NCI-H2196 (cell line): ENCODE measurements at regions not wholly inside any gene's neighbourhood (a gene's known extent, or its start where the extent isn't known, plus 50 kb on each side); places are given as distances from the start of the nearest gene placed in this dataset.
"Not testable (repeated sequence)": the region's sequence is repeated elsewhere in the genome, so short reads cannot be mapped to it uniquely, and the experiment has no call there.

ENCODE experiments used
- DNase-seq: peaks from one replicate; lab custom pipeline; 2025; ENCODE audit not compliant: unreplicated experiment; lab: John Stamatoyannopoulos, UW

DNA sequence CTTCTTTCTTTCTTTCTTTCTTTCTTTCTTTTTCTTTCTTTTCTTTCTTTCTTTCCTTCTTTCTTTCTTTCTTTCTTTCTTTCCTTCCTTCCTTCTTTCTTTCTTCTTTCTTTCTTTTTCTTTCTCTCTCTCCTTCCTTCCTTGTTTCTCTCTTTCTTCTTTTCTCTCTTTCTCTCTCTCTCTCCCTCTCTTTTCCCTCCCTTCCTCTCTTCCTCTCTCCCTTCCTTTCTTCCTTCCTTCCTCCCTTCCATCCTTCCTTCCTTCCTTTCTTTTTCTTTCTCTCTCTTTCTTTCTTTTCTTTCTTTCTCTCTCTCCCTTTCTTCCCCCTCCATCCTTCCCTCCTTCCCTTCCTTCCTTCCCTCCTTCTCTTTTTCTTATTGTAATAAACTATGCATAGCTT, 105.5 kb downstream of the ZBTB18 start:
- not testable (repeated sequence) for DNase-seq

DNA sequence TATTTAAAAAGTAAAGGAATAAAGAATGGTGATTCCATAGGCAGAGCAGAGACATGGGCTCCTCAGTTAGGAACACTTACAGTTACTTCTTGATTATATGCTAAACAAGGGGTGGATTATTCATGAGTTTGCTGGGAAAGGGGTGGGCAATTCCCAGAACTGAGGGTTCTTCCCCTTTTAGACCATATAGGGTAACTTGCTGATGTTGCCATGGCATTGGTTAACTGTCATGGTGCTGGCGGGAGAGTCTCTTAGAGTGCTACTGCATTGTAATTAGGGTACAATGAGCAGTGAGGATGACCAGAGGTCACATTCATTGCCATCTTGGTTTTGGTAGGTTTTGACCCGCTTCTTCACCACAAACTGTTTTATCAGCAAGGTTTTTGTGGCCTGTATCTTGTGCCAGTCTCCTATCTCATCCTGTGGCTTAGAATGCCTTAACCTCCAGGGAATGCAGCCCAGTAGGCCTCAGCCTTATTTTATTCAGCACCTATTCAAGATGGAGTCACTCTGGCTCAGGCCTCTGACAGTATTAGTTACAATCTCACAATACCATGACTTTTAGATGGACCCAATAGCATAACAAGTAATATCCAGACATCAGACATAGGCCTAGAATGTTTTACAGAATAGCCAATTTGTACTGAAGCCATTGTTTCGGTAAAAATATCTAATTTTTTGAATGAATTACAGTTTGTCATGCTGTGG, 106.8 kb downstream of the ZBTB18 start:
- no peak for DNase-seq

DNA sequence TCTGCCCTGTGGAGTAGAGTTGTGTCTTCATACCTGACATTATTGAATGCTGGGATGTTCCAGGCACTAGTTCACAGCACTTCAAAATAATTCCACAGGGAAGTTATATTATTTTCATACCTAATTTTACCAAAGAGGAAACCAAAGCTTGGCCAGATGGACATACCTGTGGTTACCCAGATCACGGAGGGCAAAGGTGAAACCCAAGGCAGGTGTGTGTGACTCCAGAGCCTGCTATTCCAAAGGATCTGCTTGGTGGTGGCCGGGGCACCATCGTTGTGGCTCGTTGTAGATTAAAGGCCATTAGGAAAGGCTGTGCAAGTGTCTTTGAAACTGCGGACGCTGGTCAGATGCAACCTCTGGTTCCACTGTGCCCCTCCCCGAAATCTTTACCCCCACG, 108.6 kb downstream of the ZBTB18 start:
- DNase-seq = no peak

DNA sequence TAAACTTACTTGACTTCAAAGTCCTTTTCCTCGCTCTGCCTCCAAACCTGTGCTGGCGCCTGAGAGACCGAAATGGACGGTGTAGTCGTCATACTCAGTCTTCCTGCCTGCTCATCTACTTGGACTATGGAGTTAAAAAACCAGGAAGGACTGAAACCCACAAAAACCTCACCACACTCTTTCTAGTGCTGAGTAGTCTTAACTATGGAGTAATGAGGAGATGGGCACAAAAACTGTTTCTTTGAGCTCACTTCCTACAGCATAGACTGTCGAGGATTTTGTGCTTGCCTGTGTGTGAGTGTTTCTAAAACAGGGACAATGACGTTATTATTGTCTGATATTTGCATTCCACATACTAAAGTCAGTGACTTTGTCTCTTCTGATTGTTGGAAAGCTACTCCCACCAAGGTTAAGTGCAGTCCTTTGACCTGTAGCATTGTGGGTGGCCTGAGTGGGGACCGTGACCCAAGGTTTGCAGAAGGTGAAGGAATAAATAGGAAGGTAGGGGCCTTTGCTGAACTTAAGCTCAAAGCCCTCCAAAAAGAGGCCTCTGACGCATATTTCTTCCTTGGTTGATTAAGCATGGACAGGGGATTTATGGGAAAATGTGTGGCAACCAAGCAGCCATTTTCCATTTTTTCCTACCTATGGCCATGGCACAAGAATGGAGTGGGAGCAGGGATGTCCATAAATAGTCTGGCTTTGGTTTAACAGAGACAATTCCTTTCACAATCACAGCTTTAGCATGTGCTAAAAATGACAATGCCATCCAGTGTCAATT, 109.6 kb downstream of the ZBTB18 start:
- no peak for DNase-seq

DNA sequence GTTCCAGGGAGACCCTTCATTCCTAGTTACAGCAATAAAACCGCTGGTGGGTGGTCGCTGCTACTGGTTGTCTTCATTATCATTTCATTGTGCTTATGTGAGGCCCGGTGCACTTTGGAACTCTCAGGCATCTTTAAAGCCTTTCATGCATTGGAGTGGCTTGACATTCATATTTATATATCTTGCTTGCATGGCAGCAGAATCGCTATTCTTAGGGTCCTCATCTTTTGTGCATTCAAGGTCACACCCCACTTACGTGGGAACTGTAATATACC, 110.1 kb downstream of the ZBTB18 start:
- DNase-seq = no peak

DNA sequence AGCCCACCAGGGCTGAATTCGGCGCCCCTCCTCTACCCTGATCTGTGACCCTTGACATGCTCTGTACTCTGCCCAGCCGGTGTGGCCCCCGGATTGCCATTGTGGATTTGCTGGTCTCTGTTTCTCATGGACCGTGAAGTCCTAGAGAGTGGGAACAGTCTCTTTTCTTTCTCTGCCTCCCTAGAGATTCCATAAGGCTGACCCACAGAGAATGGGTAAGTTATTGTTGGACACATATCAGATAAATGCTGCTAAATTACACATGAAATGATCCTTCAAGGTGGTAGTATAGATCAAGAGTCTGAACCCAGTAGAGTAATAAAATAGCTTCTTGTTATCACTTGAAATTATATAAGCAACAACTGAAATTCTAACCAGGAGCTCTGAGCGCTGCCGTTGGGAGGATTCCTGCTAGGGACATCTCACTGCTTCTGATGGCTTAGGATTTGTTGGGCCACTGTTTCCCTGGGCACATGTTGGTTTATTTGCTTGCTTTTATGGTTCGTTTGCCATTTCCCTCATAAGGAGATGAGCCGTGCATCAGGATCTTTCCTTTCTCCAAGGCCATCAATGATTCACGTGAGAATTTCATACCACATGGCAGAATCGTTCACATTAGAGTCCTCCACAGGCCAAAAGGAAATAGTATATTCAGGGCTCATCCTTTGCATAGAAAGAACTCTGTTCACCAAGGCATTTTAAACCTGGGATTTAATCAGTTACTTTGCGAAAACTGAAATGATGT, 111.9 kb downstream of the ZBTB18 start:
- DNase-seq = no peak

DNA sequence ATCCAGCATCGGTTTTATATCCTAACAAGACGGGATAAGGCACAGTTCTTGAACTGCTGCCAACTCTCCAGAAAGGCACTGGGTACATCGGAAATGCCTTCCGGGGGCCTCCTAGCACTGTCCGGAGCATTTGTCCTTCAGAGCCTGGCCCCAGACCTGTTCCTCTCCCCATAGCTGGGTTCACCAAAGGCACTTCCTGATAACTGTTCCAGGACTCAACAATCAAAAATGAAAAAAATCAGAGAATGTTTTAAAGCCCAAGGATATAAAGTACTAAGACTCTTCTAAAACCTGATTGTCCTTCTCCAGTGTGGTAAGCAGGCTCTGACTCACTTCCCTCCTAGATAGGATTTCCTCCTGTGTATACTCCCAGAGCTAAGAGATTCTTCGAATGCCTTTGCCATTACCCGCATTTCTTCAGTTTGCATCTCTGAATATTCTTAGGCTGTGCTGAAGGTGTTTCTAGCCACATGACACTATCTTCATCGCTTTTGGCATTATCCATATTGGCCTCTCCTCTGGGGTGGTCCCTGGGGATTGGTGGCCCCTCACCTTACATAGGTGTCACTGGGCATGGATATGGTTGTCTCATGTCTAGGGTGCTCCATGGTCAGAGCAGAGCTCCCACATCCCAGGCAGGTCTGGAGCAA, 112.9 kb downstream of the ZBTB18 start:
- no peak for DNase-seq

DNA sequence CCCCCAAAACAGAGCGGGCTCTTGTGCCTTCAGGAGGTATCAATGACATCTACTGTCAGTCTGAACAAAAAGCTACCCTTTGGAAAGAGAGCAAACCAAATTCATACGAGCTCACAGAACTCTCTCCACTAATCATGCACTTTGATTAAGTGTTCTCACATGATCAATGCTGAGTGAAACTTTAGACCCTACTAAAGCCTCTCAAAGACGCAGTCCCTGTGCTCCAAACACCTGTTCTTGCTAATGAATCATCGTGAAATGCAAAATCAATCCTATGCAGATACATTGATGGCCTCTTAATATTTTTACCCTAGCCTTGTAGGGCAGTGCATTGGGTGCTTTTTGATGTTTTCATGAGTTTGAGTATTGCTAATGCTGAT, 113.4 kb downstream of the ZBTB18 start:
- DNase-seq = no peak

- DNase-seq = no peak
Measured at GRCh38 chr1:244165021-244165420, 113.9 kb downstream of the ZBTB18 start.

DNA sequence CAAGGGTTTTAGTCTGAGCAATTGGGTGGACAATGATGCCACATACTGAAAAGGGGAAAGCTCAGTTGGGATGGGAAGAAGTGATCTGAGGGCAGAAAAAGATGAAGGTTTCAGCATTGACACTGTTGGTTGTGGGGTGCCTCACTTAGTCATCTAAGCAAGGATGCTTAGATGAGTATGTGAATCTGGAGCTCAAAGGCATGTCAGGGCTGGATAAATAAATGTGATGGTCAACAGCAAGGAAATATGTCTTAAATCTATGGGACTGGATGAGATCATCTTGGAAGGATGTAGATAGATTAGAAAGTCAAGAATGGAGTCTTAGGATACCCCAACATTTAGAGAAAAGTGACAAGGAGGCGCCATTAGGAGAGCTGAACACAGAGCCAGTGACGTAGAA, 114.6 kb downstream of the ZBTB18 start:
- no peak for DNase-seq

GRCh38 chr1:244171241-244171985, 120.3 kb downstream of the ZBTB18 start:
- DNase-seq = no peak

GRCh38 chr1:244173240-244173639, 122.2 kb downstream of the ZBTB18 start:
- DNase-seq = no peak

DNA sequence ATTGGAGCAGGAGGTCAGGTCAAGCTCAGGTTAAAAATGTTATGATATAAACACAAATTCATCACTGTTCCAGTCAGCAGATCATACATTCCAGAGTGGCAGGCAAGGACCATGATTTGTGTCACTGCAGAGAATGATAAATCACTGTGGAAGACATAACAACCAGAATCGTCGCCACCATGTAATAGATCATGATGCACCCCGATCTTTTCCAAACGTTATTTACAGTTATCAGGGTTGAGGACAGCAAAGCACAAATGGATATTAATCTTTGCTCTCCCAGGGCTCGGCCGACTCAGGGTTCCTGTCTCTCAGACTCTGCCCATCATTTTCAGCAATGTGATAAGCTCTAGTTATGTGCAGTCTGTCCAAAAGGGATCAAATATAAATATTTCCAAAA, 122.7 kb downstream of the ZBTB18 start:
- no peak for DNase-seq

- no peak for DNase-seq
Measured at GRCh38 chr1:244174922-244175521, 123.9 kb downstream of the ZBTB18 start.

- no peak for DNase-seq
Measured at GRCh38 chr1:244176201-244176600, 125.1 kb downstream of the ZBTB18 start.

DNA sequence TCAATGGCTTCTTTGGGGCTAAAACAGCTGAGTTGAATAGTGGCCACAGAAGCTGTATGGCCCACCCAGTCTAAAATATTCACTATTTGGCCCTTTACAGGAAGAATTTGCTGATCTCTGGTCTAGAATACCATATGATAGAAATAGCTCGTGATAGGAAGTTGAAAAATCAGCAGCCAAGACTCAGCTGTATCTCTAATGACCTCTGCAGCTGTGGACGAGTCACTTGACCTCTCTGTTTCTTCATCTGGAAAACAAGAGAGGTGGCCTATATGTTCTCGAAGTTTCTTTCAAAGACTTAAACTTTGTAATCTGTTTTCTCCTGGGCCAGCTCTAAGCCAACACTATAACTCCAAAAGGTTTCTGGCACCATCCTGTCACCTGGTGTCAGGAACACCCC, 129.2 kb downstream of the ZBTB18 start:
- no peak for DNase-seq

GRCh38 chr1:244181867-244182266, 130.8 kb downstream of the ZBTB18 start:
- DNase-seq = no peak

- DNase-seq = no peak
Measured at GRCh38 chr1:244183037-244183436, 132.0 kb downstream of the ZBTB18 start.

DNA sequence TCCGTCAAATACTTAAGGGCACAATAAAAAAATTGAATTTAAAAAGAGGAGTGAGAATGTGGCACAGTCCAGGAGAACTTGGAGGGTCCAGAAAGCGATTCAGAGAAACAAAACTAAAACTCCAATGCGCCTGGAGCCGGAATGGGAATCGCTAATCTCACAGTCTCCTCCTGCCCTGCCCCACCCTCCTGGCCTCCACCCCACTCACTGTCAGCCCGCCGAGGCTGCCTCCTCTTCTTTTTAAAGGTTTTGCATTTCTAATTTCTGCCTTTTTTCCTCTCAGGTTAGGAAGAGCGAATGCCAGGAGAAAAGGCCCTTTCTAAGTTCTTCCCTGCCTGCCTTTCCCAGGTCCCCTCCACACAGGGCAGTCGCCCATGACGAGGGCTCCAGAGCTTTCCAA, 135.3 kb downstream of the ZBTB18 start:
- DNase-seq = no peak

DNA sequence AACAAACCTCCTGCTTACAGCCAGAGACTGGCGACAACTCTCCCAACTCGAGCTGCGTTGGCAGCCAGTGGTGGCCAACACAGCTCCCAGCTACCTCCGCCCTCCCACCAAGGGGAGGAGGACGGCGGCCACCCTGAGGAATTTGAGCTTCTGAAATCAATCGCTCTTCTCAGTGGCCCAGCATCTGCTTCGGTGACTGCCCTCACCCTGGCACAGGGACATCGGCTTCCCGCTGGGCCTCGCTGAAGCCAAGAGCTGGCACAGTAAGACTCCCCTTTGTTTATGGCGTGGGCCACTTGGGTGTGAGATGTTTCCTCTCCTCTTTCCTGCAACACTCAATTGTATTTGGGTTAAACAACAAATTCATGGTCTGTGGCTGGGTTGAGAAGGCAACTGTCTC, 136.2 kb downstream of the ZBTB18 start:
- DNase-seq = no peak

GRCh38 chr1:244191581-244191980, 140.5 kb downstream of the ZBTB18 start:
- no peak for DNase-seq
